ENCODE measurements at regions not wholly inside any gene's neighbourhood (a gene's known extent, or its start where the extent isn't known, plus 50 kb on each side); places are given as distances from the start of the nearest gene placed in this dataset.

- Mint-ChIP-seq H3K9me3 (peaks cover 30% of the 10 kb centered on the region), H3K27me3 (ENCODE audit: low read depth) (no peaks in the 10 kb centered on the region), H3K4me3 (no peak overlapping the region), H3K36me3 (ENCODE audit: low read depth) (no peaks in the 10 kb centered on the region), H3K4me1 (peaks cover 5% of the 10 kb centered on the region), H3K27ac (no peak overlapping the region)
- TF ChIP-seq CTCF (IDR thresholded peaks at IDR 0.05; ENCODE audit: unreplicated experiment in 3 of 3), result no peak
Measured at GRCh38 chr4:100889401-100889800, 371.6 kb upstream of the EMCN start.

- H3K4me3 Mint-ChIP-seq, result no peak overlapping the region
- no peaks in the 10 kb centered on the region for H3K4me1 Mint-ChIP-seq
- H3K27me3 Mint-ChIP-seq (ENCODE audit: low read depth), result no peaks in the 10 kb centered on the region
- no peaks in the 10 kb centered on the region for H3K36me3 Mint-ChIP-seq (ENCODE audit: low read depth)
- TF ChIP-seq CTCF (IDR thresholded peaks at IDR 0.05; ENCODE audit: unreplicated experiment in 3 of 3), result no peak
- no peak overlapping the region for H3K27ac Mint-ChIP-seq
- peaks cover 27% of the 10 kb centered on the region for H3K9me3 Mint-ChIP-seq
Measured at GRCh38 chr4:100882661-100883060, 364.8 kb upstream of the EMCN start.

GRCh38 chr4:100881283-100881682, 363.5 kb upstream of the EMCN start:
- no peaks in the 10 kb centered on the region for H3K4me1 Mint-ChIP-seq
- no peak overlapping the region for H3K27ac Mint-ChIP-seq
- no peaks in the 10 kb centered on the region for H3K27me3 Mint-ChIP-seq (ENCODE audit: low read depth)
- no peak overlapping the region for H3K4me3 Mint-ChIP-seq
- no peaks in the 10 kb centered on the region for H3K36me3 Mint-ChIP-seq (ENCODE audit: low read depth)
- no peak for TF ChIP-seq CTCF (IDR thresholded peaks at IDR 0.05; ENCODE audit: unreplicated experiment in 3 of 3)
- H3K9me3 Mint-ChIP-seq, result peaks cover 17% of the 10 kb centered on the region

- H3K36me3 Mint-ChIP-seq (ENCODE audit: low read depth), result no peaks in the 10 kb centered on the region
- no peak for TF ChIP-seq CTCF (IDR thresholded peaks at IDR 0.05; ENCODE audit: unreplicated experiment in 3 of 3)
- no peaks in the 10 kb centered on the region for H3K4me1 Mint-ChIP-seq
- H3K27ac Mint-ChIP-seq, result no peak overlapping the region
- H3K9me3 Mint-ChIP-seq, result peaks cover 9% of the 10 kb centered on the region
- H3K4me3 Mint-ChIP-seq, result no peak overlapping the region
- no peaks in the 10 kb centered on the region for H3K27me3 Mint-ChIP-seq (ENCODE audit: low read depth)
Measured at GRCh38 chr4:100880011-100880410, 362.2 kb upstream of the EMCN start.

- Mint-ChIP-seq H3K4me3 (no peak overlapping the region), H3K4me1 (no peaks in the 10 kb centered on the region), H3K9me3 (peaks cover 6% of the 10 kb centered on the region), H3K36me3 (ENCODE audit: low read depth) (no peaks in the 10 kb centered on the region), H3K27ac (no peak overlapping the region), H3K27me3 (ENCODE audit: low read depth) (no peaks in the 10 kb centered on the region)
- no peak for TF ChIP-seq CTCF (IDR thresholded peaks at IDR 0.05; ENCODE audit: unreplicated experiment in 3 of 3)
Measured at GRCh38 chr4:100879471-100879870, 361.6 kb upstream of the EMCN start.

- no peak overlapping the region for H3K4me3 Mint-ChIP-seq
- no peaks in the 10 kb centered on the region for H3K4me1 Mint-ChIP-seq
- no peaks in the 10 kb centered on the region for H3K36me3 Mint-ChIP-seq (ENCODE audit: low read depth)
- no peak overlapping the region for H3K27ac Mint-ChIP-seq
- H3K27me3 Mint-ChIP-seq (ENCODE audit: low read depth), result no peaks in the 10 kb centered on the region
- no peak for TF ChIP-seq CTCF (IDR thresholded peaks at IDR 0.05; ENCODE audit: unreplicated experiment in 3 of 3)
- no peaks in the 10 kb centered on the region for H3K9me3 Mint-ChIP-seq
Measured at GRCh38 chr4:100876546-100876945, 358.7 kb upstream of the EMCN start.
